ENCODE measurements at regions not wholly inside any gene's neighbourhood (a gene's known extent, or its start where the extent isn't known, plus 50 kb on each side); places are given as distances from the start of the nearest gene placed in this dataset.

- Histone ChIP-seq H3K79me1 (ENCODE audit: low read length) (no peaks in the 10 kb centered on the region), H3K36me3 (ENCODE audit: control insufficient read depth, insufficient read depth, low read length) (no peaks in the 10 kb centered on the region), H3K79me2 (ENCODE audit: control insufficient read depth, insufficient read depth, low read length) (no peaks in the 10 kb centered on the region), H4K8ac (ENCODE audit: low read depth, low read length) (no peak overlapping the region), H3K23ac (ENCODE audit: low read length) (no peak overlapping the region), H3K4me3 (ENCODE audit: low read length) (no peak overlapping the region), H3K4ac (ENCODE audit: low read depth, low read length) (no peak overlapping the region), H4K5ac (ENCODE audit: low read length) (no peak overlapping the region), H3K27ac (ENCODE audit: low read depth, low read length) (no peak overlapping the region), H3K4me1 (ENCODE audit: control insufficient read depth, low read depth, low read length) (no peaks in the 10 kb centered on the region), H3K9ac (ENCODE audit: low read length) (no peak overlapping the region), H2AK5ac (ENCODE audit: low read length) (no peak overlapping the region), H3K56ac (ENCODE audit: low read length) (no peak overlapping the region), H3K18ac (ENCODE audit: low read length) (no peak overlapping the region), H2BK5ac (ENCODE audit: low read length) (no peak overlapping the region), H3K27me3 (ENCODE audit: insufficient read depth, low read length, poor library complexity) (no peaks in the 10 kb centered on the region), H2BK15ac (replicated peaks; ENCODE audit: low read depth) (no peak overlapping the region), H2BK120ac (ENCODE audit: low read depth, low read length) (no peak overlapping the region), H3K4me2 (ENCODE audit: low read length) (no peak overlapping the region)
- DNase-seq: no peak
- WGBS (ENCODE audit: extremely low coverage, insufficient coverage, low lambda C conversion rate): no CpG with 5 or more reads among the region's 5 CpGs
These were observed 738.5 kb downstream of the SLC6A15 start for GRCh38 chr12:84174115-84174514.

- Histone ChIP-seq H3K79me1 (ENCODE audit: low read length) (no peaks in the 10 kb centered on the region), H3K18ac (ENCODE audit: low read length) (no peak overlapping the region), H2BK120ac (ENCODE audit: low read depth, low read length) (no peak overlapping the region), H2BK15ac (replicated peaks; ENCODE audit: low read depth) (no peak overlapping the region), H3K4me1 (ENCODE audit: control insufficient read depth, low read depth, low read length) (no peaks in the 10 kb centered on the region), H4K5ac (ENCODE audit: low read length) (no peak overlapping the region), H3K27ac (ENCODE audit: low read depth, low read length) (no peak overlapping the region), H4K8ac (ENCODE audit: low read depth, low read length) (no peak overlapping the region), H3K9ac (ENCODE audit: low read length) (no peak overlapping the region), H3K4ac (ENCODE audit: low read depth, low read length) (no peak overlapping the region), H3K36me3 (ENCODE audit: control insufficient read depth, insufficient read depth, low read length) (no peaks in the 10 kb centered on the region), H2AK5ac (ENCODE audit: low read length) (no peak overlapping the region), H3K4me2 (ENCODE audit: low read length) (no peak overlapping the region), H3K56ac (ENCODE audit: low read length) (no peak overlapping the region), H3K23ac (ENCODE audit: low read length) (no peak overlapping the region), H2BK5ac (ENCODE audit: low read length) (no peak overlapping the region), H3K79me2 (ENCODE audit: control insufficient read depth, insufficient read depth, low read length) (no peaks in the 10 kb centered on the region), H3K4me3 (ENCODE audit: low read length) (no peak overlapping the region), H3K27me3 (ENCODE audit: insufficient read depth, low read length, poor library complexity) (no peaks in the 10 kb centered on the region)
- DNase-seq: no peak
- no CpG with 5 or more reads among the region's 4 CpGs for WGBS (ENCODE audit: extremely low coverage, insufficient coverage, low lambda C conversion rate)
These were observed 739.7 kb downstream of the SLC6A15 start for GRCh38 chr12:84172823-84173424.

GRCh38 chr12:84166812-84167211, 745.8 kb downstream of the SLC6A15 start:
- no peak overlapping the region for H4K5ac ChIP-seq (ENCODE audit: low read length)
- H3K9ac ChIP-seq (ENCODE audit: low read length): no peak overlapping the region
- no peak overlapping the region for H3K4ac ChIP-seq (ENCODE audit: low read depth, low read length)
- no peak overlapping the region for H3K4me2 ChIP-seq (ENCODE audit: low read length)
- H3K4me3 ChIP-seq (ENCODE audit: low read length): no peak overlapping the region
- H3K27me3 ChIP-seq (ENCODE audit: insufficient read depth, low read length, poor library complexity): no peaks in the 10 kb centered on the region
- H3K56ac ChIP-seq (ENCODE audit: low read length): no peak overlapping the region
- H2BK5ac ChIP-seq (ENCODE audit: low read length): no peak overlapping the region
- no peak overlapping the region for H3K18ac ChIP-seq (ENCODE audit: low read length)
- H3K23ac ChIP-seq (ENCODE audit: low read length): no peak overlapping the region
- no peaks in the 10 kb centered on the region for H3K36me3 ChIP-seq (ENCODE audit: control insufficient read depth, insufficient read depth, low read length)
- no peak overlapping the region for H3K27ac ChIP-seq (ENCODE audit: low read depth, low read length)
- H2BK120ac ChIP-seq (ENCODE audit: low read depth, low read length): no peak overlapping the region
- no peak overlapping the region for H4K8ac ChIP-seq (ENCODE audit: low read depth, low read length)
- no CpG with 5 or more reads among the region's 1 CpG for WGBS (ENCODE audit: extremely low coverage, insufficient coverage, low lambda C conversion rate)
- no peaks in the 10 kb centered on the region for H3K79me2 ChIP-seq (ENCODE audit: control insufficient read depth, insufficient read depth, low read length)
- no peak overlapping the region for H2BK15ac ChIP-seq (replicated peaks; ENCODE audit: low read depth)
- no peak for DNase-seq
- no peaks in the 10 kb centered on the region for H3K79me1 ChIP-seq (ENCODE audit: low read length)
- no peaks in the 10 kb centered on the region for H3K4me1 ChIP-seq (ENCODE audit: control insufficient read depth, low read depth, low read length)
- no peak overlapping the region for H2AK5ac ChIP-seq (ENCODE audit: low read length)

GRCh38 chr12:84165998-84166571, 746.5 kb downstream of the SLC6A15 start:
- Histone ChIP-seq H2BK5ac (ENCODE audit: low read length) (no peak overlapping the region), H3K79me2 (ENCODE audit: control insufficient read depth, insufficient read depth, low read length) (no peaks in the 10 kb centered on the region), H2AK5ac (ENCODE audit: low read length) (no peak overlapping the region), H3K4me3 (ENCODE audit: low read length) (no peak overlapping the region), H4K5ac (ENCODE audit: low read length) (no peak overlapping the region), H3K27me3 (ENCODE audit: insufficient read depth, low read length, poor library complexity) (no peaks in the 10 kb centered on the region), H3K9ac (ENCODE audit: low read length) (no peak overlapping the region), H3K79me1 (ENCODE audit: low read length) (no peaks in the 10 kb centered on the region), H4K8ac (ENCODE audit: low read depth, low read length) (no peak overlapping the region), H3K27ac (ENCODE audit: low read depth, low read length) (no peak overlapping the region), H3K23ac (ENCODE audit: low read length) (no peak overlapping the region), H2BK15ac (replicated peaks; ENCODE audit: low read depth) (no peak overlapping the region), H3K36me3 (ENCODE audit: control insufficient read depth, insufficient read depth, low read length) (no peaks in the 10 kb centered on the region), H3K56ac (ENCODE audit: low read length) (no peak overlapping the region), H3K18ac (ENCODE audit: low read length) (no peak overlapping the region), H2BK120ac (ENCODE audit: low read depth, low read length) (no peak overlapping the region), H3K4me2 (ENCODE audit: low read length) (no peak overlapping the region), H3K4me1 (ENCODE audit: control insufficient read depth, low read depth, low read length) (no peaks in the 10 kb centered on the region), H3K4ac (ENCODE audit: low read depth, low read length) (no peak overlapping the region)
- no peak for DNase-seq
- no CpG with 5 or more reads among the region's 2 CpGs for WGBS (ENCODE audit: extremely low coverage, insufficient coverage, low lambda C conversion rate)

- no peak overlapping the region for H3K4ac ChIP-seq (ENCODE audit: low read depth, low read length)
- no peaks in the 10 kb centered on the region for H3K36me3 ChIP-seq (ENCODE audit: control insufficient read depth, insufficient read depth, low read length)
- no peak for DNase-seq
- no peak overlapping the region for H3K4me3 ChIP-seq (ENCODE audit: low read length)
- no CpG with 5 or more reads among the region's 2 CpGs for WGBS (ENCODE audit: extremely low coverage, insufficient coverage, low lambda C conversion rate)
- no peak overlapping the region for H2BK5ac ChIP-seq (ENCODE audit: low read length)
- H3K4me1 ChIP-seq (ENCODE audit: control insufficient read depth, low read depth, low read length): no peaks in the 10 kb centered on the region
- H4K5ac ChIP-seq (ENCODE audit: low read length): no peak overlapping the region
- no peak overlapping the region for H2BK15ac ChIP-seq (replicated peaks; ENCODE audit: low read depth)
- no peaks in the 10 kb centered on the region for H3K79me1 ChIP-seq (ENCODE audit: low read length)
- no peaks in the 10 kb centered on the region for H3K27me3 ChIP-seq (ENCODE audit: insufficient read depth, low read length, poor library complexity)
- no peak overlapping the region for H3K4me2 ChIP-seq (ENCODE audit: low read length)
- no peak overlapping the region for H3K56ac ChIP-seq (ENCODE audit: low read length)
- H2BK120ac ChIP-seq (ENCODE audit: low read depth, low read length): no peak overlapping the region
- H3K27ac ChIP-seq (ENCODE audit: low read depth, low read length): no peak overlapping the region
- no peak overlapping the region for H3K23ac ChIP-seq (ENCODE audit: low read length)
- no peaks in the 10 kb centered on the region for H3K79me2 ChIP-seq (ENCODE audit: control insufficient read depth, insufficient read depth, low read length)
- H3K9ac ChIP-seq (ENCODE audit: low read length): no peak overlapping the region
- H2AK5ac ChIP-seq (ENCODE audit: low read length): no peak overlapping the region
- H4K8ac ChIP-seq (ENCODE audit: low read depth, low read length): no peak overlapping the region
- no peak overlapping the region for H3K18ac ChIP-seq (ENCODE audit: low read length)
These were observed 751.3 kb downstream of the SLC6A15 start for GRCh38 chr12:84161296-84161695.

GRCh38 chr12:84159260-84159659, 753.3 kb downstream of the SLC6A15 start:
- Histone ChIP-seq H2BK15ac (replicated peaks; ENCODE audit: low read depth) (no peak overlapping the region), H3K36me3 (ENCODE audit: control insufficient read depth, insufficient read depth, low read length) (no peaks in the 10 kb centered on the region), H3K23ac (ENCODE audit: low read length) (no peak overlapping the region), H4K5ac (ENCODE audit: low read length) (no peak overlapping the region), H4K8ac (ENCODE audit: low read depth, low read length) (no peak overlapping the region), H3K18ac (ENCODE audit: low read length) (no peak overlapping the region), H3K27ac (ENCODE audit: low read depth, low read length) (no peak overlapping the region), H3K79me1 (ENCODE audit: low read length) (no peaks in the 10 kb centered on the region), H2BK5ac (ENCODE audit: low read length) (no peak overlapping the region), H3K9ac (ENCODE audit: low read length) (no peak overlapping the region), H3K4ac (ENCODE audit: low read depth, low read length) (no peak overlapping the region), H3K56ac (ENCODE audit: low read length) (no peak overlapping the region), H3K27me3 (ENCODE audit: insufficient read depth, low read length, poor library complexity) (no peaks in the 10 kb centered on the region), H2AK5ac (ENCODE audit: low read length) (no peak overlapping the region), H3K4me2 (ENCODE audit: low read length) (no peak overlapping the region), H3K79me2 (ENCODE audit: control insufficient read depth, insufficient read depth, low read length) (no peaks in the 10 kb centered on the region), H3K4me1 (ENCODE audit: control insufficient read depth, low read depth, low read length) (no peaks in the 10 kb centered on the region), H2BK120ac (ENCODE audit: low read depth, low read length) (no peak overlapping the region), H3K4me3 (ENCODE audit: low read length) (no peak overlapping the region)
- no CpG with 5 or more reads among the region's 1 CpG for WGBS (ENCODE audit: extremely low coverage, insufficient coverage, low lambda C conversion rate)
- no peak for DNase-seq
